ENCODE measurements at regions not wholly inside any gene's neighbourhood (a gene's known extent, or its start where the extent isn't known, plus 50 kb on each side); places are given as distances from the start of the nearest gene placed in this dataset.

DNA sequence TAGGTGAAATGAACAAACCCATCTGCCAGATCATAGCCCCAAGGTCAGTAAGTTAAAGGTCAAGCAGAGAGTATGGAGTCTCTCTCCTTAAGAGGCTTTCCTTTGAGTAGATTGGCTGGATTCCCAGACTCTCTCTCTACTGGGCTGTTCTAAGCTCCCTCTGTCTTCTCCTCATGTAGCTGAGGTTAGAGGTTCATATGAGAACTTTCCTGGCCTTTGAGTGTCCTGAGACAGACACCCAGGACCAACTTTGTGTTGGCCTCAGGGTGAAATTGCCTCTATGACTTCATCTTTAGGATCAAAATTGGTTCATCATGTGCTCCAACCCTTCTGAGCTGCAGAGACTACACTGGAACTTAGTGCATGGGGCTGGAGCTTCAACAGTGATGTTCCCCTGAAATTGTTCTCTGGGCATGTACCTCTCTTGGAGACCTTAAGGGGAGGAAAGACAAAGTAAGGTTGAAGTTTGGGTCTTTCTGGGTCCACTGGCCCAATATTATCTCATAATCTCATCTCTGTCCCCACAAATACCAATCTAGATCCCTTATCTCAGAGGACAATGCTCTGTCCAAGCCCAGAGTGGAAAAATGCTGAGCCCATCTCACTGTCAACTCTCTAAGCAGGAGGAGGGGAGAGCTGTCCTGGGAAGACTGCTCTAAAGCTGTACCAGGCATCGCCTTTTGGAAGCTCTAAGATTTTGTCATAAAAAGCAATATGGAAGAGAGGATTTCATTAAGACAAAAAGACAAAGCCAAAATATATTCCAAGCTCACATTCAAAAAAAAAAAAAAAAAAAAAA, 177.3 kb upstream of the ARL4C start:
- no peak for DNase-seq

DNA sequence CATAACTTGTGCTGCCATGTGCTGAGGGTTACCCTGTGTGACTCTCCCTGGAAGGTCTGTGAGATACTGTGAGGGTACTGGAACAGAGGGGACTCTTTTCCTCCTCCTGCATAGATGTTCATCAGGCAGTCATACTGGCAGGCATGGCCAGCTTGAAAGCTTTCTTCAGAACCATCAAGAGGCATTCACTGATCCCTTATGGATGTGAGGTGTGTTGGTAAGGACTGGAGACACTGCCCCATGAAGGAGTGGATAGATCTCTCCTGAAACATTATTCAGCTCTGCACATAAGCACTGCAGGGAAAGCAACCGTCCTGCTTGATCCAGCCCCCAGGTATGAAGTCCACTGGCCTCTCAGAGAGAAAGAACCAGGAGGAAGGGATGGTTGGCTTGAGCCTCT, 176.6 kb upstream of the ARL4C start:
- DNase-seq: no peak

DNA sequence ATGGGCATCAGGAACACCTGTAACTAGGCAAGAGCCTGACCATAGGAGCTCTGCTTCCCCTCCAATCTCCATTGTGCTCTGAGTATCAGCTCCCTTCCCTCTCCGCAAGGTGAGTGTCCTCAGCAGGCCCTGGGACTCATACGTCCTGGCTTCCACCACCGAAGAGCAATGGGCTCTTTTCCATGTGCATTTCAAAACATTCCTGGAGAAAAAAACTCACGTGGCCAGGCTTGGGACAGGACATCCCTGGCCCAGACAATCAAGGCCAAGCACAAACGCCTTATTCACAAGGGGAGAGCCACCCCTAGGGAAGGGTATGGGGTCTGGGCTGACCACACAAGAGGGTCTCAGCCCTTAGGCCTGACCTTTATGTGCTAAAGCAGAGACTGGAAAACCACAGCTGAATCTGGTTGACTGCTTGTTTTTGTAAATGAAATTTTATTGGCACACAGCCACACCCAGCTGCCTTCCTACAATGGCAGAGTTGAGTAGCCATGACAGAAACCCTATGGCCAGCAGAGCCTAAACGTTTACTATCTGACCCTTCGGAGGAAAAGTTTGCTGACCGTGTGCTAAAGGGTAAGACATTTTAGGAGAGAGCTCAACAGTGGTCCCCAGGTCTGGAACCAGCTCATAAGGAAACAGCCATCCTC, 175.7 kb upstream of the ARL4C start:
- DNase-seq: no peak

DNA sequence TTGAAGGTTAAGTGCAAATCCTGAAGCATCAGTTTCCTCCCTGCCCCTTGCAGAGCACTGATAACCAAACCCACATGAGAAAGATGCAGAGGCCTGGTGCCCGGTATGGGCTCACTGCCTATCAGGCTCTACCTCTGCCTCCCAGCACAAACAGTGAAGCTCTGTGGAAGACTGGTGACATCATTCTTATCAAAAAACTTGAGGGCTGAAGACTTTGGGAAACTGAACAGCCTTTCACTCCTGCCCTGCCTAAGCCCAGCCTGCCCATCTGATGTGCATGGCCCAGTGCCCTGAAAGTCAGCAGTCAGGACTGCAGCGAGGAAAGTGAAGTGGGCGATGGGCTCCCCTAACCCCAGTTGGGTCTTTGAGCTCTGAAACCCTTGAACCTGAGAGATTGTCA, 174.8 kb upstream of the ARL4C start:
- no peak for DNase-seq

DNA sequence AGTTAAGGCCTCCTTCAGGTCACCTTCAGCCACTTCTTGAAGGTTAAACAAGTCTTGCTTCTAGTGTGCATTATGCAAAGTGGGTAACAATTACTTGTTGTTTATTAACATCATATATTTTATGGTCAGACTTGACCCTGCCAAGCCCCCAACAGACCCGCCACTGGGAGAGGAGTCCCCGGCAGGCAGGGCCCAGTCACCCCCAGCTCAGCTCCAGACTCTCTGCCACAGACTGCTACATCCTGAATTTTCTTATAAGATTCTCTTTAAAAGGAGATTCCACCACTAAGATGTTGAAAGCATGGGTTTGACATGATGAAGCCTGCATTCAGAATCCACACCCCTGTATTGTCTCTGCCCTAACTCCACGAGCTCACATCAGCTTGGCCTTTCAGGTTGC, 174.3 kb upstream of the ARL4C start:
- no peak for DNase-seq

- no peak for DNase-seq
Measured at GRCh38 chr2:234670806-234671205, 173.9 kb upstream of the ARL4C start.

DNA sequence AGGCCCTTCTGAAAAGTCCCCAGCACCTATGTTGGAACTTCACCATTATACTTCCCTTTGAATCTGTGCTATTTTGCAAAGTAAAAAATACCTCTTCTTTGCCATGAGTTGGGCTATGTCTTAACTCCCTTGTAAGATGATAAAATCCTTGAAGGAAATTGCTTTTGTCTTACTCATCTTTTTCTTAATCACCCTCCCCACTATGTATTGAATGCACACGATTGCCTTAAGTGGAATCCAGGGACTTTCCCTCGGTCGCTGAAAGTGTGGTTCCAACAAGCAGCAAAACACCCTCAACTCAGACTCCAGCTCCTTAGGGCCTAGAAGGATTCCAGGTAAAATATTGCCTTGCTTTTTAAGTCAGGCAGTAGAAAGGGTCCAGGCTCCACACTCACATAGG, 173.2 kb upstream of the ARL4C start:
- no peak for DNase-seq

DNA sequence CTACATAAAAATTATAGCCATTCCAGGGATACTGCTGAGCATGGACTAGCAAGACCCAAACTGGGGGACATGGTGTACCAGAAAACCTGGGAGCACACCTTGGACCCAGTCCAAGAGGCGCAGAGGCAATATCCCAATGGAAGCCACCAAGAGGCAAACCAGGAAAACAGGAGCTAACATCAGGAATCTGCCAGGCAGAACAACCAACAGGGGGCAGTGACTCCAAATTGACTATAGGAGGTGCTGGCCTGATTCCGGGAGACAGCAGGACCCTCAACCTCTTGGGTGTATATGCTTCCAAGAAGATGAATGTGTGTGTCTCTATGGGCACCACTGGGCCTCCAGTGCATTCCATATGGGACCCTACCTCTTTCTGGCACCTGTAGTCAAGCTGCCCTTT, 172.7 kb upstream of the ARL4C start:
- DNase-seq: no peak

- DNase-seq: no peak
Measured at GRCh38 chr2:234669001-234669400, 172.1 kb upstream of the ARL4C start.

- DNase-seq: no peak
Measured at GRCh38 chr2:234666911-234667310, 170.0 kb upstream of the ARL4C start.

DNA sequence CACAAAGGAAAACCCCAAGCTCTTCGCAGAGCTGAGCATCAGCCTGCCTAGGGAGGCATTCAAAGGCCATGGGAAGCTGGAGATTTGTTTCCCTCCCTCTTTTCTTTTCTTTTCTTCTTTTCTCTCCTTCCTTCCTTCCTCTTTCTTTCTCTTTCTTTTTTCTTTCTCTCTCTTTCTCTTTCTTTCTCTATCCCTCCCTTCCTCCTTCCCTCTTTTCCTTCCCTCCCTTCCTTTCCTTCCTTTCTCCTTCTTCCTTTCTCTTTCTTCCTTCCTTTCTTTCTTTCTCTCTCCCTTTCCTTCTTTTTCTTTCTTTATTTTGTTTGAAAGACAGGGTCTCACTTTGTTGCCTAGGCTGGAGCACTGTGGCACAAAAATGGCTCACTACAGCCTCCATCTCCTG, 168.4 kb upstream of the ARL4C start:
- DNase-seq: no peak

DNA sequence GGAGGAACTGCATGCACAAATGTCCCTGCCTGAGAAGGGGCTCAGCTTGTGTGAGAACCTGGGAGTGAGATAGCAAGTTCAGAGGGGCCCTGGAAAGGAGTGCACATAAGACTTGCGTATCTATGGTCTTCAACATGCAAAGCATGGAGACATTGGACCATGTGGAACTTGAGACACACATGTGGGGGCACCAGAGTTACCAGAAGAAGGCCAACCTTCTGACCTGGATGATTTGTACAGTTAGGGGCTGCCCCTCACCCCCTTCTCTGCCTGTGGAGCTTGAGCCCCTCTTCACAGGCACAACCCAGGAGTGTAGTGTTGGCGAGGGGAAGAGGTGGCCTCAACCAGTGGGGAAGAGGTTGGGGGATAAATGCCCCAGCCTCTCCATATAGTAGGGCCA, 165.0 kb upstream of the ARL4C start:
- no peak for DNase-seq

GRCh38 chr2:234661175-234661574, 164.3 kb upstream of the ARL4C start:
- no peak for DNase-seq

DNA sequence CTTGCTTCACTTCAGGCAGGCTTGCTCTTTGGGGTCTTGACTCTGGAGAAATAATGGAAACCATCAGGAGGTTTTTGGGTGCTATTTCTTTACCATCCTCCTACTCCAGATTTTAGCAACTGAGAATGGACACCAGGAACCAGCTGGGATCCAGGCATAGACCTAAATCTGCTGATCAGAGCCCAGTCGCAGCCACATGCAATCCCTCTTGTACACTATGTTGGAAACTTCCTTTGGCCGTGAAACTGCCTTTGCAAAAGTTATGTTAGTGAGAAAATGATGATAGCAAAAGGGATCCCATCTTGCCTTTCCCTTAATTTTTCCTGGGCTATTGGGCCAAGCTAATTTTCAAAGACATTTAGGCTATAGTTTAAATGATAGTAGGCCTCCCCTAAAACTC, 158.8 kb upstream of the ARL4C start:
- no peak for DNase-seq

GRCh38 chr2:234650911-234651310, 154.0 kb upstream of the ARL4C start:
- DNase-seq: no peak

- no peak for DNase-seq
Measured at GRCh38 chr2:234649951-234650350, 153.1 kb upstream of the ARL4C start.

DNA sequence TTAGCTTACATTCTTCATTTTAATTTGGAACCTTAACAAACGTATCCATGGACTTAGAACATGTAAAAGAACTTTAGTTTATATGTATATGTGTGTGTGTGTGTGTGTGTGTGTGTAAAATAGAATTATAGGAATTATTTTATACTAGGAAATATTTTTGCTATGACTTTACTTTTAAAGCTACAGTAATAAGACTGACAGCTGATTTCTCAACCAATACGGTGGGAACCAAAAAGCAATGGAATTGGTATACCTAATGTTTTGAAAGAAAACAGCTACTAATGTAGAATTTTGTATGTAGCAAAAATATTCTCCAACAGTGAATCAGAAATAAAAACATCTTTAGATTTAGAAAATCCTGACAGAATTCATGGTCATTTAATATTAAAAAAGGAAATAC, 146.5 kb upstream of the ARL4C start:
- DNase-seq: no peak

DNA sequence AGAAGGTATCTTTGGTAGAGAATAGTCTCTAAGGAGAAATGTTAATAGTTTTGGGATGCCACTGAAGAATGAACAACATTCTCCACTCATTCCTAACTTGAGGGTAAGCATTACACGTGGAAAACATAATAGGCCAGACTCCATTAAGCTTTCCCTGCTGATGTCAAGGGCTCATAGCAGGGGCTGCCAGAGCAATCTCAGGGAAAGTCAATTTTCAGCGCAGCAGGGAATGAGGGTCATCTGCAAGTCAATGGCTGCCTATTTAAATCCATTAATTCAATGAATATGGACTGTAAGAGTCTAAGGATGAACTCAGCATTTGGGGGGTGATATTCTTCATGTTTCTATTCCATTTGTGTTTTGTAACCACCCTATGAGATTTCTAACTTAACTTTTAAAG, 144.2 kb upstream of the ARL4C start:
- DNase-seq: no peak

DNA sequence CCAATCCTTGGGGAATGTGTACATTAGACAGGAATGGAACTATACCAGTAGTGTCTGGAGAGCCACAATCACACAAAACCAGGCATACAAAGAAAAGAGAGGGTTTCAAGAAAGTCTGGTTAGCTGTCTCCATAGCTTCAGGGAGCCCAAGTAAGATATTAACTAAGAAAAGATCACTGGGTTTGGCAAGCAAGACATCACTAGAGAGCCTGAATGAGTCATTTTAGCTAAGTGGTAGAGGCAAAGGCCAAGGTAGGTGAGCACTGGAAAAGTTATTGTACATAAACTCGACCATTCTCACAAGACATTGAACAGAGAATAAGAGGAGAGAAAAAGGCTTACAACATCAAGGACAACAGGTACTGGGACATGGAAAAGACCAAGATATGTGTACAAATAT, 143.8 kb upstream of the ARL4C start:
- no peak for DNase-seq

DNA sequence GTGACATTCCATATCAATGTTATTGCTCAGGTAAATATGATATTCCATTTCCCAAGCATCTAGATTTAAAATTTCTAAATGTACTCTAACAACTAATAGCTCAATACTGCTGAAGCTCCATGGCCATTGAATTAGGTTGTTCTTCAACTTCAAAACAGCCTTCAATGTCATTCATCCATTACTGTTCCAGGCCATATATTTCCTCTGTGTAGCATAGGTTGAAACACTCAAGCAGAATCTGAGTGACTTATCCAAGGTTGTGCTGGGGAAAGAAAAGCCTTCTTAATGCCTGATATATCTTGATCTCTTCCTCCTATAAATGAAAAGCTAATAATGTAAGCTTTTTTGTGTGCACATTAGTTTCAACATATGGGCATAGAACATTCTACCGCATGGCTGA, 142.1 kb upstream of the ARL4C start:
- no peak for DNase-seq

DNA sequence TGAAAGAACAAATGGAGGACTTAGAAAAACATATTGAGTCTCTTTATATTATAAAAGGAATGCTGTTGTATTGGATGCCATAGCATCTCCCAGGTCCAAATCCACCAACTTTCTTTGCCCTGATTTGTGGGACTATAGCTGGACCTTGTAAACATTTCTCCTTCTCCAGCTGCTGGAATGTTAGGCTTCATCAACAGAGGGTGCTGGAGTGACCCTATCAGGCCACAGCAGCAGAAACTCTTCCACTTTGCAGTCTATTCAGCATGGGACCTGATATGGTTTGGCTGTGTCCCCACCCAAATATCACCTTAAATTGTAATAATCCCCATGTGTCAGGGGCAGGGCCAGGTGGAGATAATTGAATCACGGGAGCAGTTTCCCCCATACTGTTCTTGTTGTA, 138.4 kb upstream of the ARL4C start:
- DNase-seq: no peak

DNA sequence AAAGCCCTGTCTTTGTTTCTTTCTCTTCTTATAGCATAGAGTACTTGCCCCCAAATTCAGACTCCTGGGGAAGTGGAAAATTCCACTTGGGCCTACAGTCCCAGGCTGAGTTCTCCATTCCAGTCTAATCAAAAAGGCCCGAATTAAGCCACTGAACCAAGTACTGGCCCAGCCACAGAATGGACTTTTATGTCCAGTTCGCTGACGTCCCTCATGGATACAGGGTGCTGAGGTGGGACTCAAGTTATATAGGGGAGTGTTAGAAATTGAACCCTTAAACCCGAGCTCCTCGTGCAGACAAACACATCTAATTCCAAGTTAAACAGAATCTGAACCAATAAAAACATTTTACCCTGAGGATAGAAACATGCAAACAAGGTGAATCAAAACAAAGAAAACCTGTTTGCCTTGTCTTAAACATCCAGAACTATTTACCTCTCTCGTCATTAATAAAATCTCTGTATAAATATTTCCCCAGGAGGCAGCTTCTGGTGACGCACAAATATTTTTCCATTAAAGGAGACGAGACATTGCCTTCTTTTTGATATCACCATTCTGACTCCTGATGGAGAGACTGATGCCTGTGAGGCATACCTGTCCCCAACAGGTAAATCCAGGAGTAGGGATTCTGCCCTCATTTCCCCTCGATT, 136.8 kb upstream of the ARL4C start:
- no peak for DNase-seq

DNA sequence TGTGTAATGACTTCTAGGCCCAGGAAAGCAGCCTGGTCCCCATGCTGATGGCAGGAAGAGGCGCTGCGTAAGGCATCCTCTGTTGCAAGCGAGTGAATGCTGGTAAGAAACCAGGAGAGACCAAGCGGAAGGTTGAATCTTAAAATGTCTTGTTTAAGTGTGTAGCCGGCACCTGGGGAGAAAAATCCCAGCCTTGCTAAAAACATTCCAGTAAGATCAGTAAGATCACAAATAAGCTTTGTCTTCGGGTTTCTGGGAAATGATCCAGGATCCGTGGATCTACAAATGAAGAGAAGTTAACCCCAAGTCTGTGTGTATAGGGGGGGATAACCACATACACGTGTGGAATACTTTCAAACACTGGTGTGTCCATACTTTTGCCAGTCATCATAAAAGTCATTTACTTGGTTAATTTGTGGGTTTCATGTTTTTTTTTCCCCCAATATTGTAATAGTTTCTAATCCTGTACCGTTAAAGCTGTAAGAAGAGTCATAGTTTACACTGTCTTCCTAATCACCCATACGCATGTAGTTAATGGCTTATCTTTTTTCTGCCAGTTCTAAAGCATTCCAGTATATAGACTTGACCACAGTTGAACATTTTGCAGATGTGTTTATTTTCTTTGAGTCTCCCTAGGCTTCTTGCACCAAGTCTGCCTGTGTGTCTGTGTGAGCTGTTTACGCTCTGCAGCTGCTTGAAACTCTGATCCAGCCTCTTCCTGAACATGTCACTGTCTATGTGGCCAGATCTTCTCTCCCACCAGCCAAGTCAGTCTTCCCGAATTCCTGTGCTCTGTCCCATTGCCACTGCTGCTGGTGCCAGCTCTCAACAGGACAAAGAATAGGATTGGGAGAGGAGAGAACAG, 135.9 kb upstream of the ARL4C start:
- DNase-seq: no peak
